Sigmoid colon (tissue), 6 donors: ENCODE measurements at regions not wholly inside any gene's neighbourhood (a gene's known extent, or its start where the extent isn't known, plus 50 kb on each side); places are given as distances from the start of the nearest gene placed in this dataset.
"Not testable (repeated sequence)": the region's sequence is repeated elsewhere in the genome, so short reads cannot be mapped to it uniquely, and the experiment has no call there.

Experiments
- DNase-seq: peaks from one replicate; pipeline ENCODE4 v3.0.0-alpha.2; 2019
- H3K27ac ChIP-seq, 4 donors: fragments of 200-600 bp; sonication (generic); one replicate each; pipeline ENCODE4 v1.5.1; 2016 to 2019; ENCODE audit warnings: mild to moderate bottlenecking in 1 of 4
- H3K27me3 ChIP-seq, 3 donors: fragments of 200-600 bp; sonication (generic); one replicate each; pipeline ENCODE4 v1.5.1; 2019; ENCODE audit warnings: mild to moderate bottlenecking in 1 of 3
- H3K36me3 ChIP-seq, 4 donors: fragments of 200-600 bp; sonication (generic); one replicate each; pipeline ENCODE4 v1.5.1; 2016 to 2019
- H3K4me1 ChIP-seq, 4 donors: fragments of 200-600 bp; sonication (generic); one replicate each; pipeline ENCODE4 v1.5.1; 2017 to 2019
- H3K4me3 ChIP-seq, 4 donors: fragments of 200-600 bp; sonication (generic); one replicate each; pipeline ENCODE4 v1.5.1; 2017 to 2019; ENCODE audit warnings: mild to moderate bottlenecking in 2 of 4, moderate library complexity in 1 of 4
- H3K9me3 ChIP-seq, 4 donors: fragments of 200-600 bp in 3 of 4; sonication (generic) in 3 of 4; one replicate each; pipeline versions ENCODE4 v1.5.1 to v1.6.1; 2013 to 2019
- CTCF ChIP-seq, 4 experiments: fragments of 450-650 bp in 3 of 4; fragments of 200-600 bp in 1 of 4; IDR thresholded peaks; one replicate each; pipeline ENCODE4 v1.5.1; 2016 to 2019; ENCODE audit warnings: antibody characterized with exemption in 4 of 4, mild to moderate bottlenecking in 3 of 4, moderate library complexity in 2 of 4
- EP300 ChIP-seq, 4 donors: sonication (generic); formaldehyde crosslinking; IDR thresholded peaks; one replicate each; pipeline ENCODE4 v1.6.1; 2017; ENCODE audit warnings: antibody characterized with exemption in 4 of 4
- POLR2A ChIP-seq, 2 donors: fragments of 450-650 bp; IDR thresholded peaks; one replicate each; pipeline ENCODE4 v1.6.1; 2016; ENCODE audit warnings: antibody characterized with exemption in 2 of 2, mild to moderate bottlenecking in 2 of 2, moderate library complexity in 2 of 2
- POLR2AphosphoS5 ChIP-seq, 4 donors: sonication (generic); formaldehyde crosslinking; IDR thresholded peaks; one replicate each; pipeline ENCODE4 v1.6.1; 2017; ENCODE audit warnings: antibody characterized with exemption in 4 of 4
- WGBS, 2 donors: extraction: QIAGEN DNeasy Blood & Tissue Kit; methylation state at CpG; one replicate each; pipeline ENCODE4 v1.1.7; 2013; 5-methylcytosine and 5-hydroxymethylcytosine counted together
- intact Hi-C: fragments of 100-400 bp; cut with DNase I; formaldehyde crosslinking; loops from one replicate; pipeline ENCODE4 v1.15.1; 2023
- donor health status: healthy with polysubstance abuse.
- donor health status: healthy.

DNA sequence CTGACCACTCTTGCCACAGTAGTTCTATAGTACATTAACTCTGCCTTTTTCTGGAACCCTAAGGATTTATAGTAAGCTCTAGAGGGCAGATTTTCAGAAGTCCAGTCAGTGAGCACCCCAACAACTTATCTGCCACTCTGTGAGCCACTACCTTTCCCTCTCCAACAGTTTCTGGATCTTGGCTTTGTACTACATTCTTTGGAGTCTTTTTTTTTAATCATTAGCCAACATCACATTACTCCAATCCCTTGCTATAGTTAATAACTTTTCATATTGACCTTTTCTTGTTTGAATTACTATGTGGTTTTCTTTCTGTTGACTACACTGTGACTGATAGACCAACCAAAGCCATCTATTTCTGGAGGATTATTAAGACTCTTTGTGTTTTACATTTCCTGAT, 1596.7 kb upstream of the PRMT6 start:
- Histone ChIP-seq H3K27me3 (no peaks in the 10 kb centered on the region), H3K9me3 (no peaks in the 10 kb centered on the region), H3K27ac (no peak overlapping the region), H3K4me3 (no peak overlapping the region), H3K36me3 (no peaks in the 10 kb centered on the region), H3K4me1 (no peaks in the 10 kb centered on the region)
- TF ChIP-seq EP300 (IDR thresholded peaks at IDR 0.05) (no peak), POLR2AphosphoS5 (IDR thresholded peaks at IDR 0.05) (no peak), CTCF (IDR thresholded peaks at IDR 0.05) (no peak), POLR2A (IDR thresholded peaks at IDR 0.05) (no peak)
- DNase-seq, result no peak
- intact Hi-C loops, result no loop called here

DNA sequence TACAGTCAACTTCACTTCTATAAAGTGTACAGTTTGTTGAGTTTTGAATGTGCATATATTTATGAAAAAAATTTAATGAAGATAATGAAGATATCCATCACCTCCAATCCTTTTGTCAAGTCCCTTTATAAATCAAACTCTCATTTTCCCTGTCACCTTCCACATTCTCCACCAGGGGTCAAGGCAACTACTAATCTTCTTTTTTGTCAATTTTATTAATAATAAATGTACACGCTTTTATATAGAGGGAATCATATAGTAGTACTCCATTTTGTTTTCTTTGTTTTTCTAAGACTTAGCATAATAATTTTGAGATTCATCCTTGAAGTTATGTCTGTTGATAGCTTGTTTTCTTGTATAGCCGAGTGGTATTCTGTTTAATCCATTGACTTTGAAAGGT, 1594.2 kb upstream of the PRMT6 start:
- intact Hi-C loops, result no loop called here
- Histone ChIP-seq H3K36me3 (no peaks in the 10 kb centered on the region), H3K4me3 (no peak overlapping the region), H3K27me3 (no peaks in the 10 kb centered on the region), H3K9me3 (no peaks in the 10 kb centered on the region), H3K4me1 (no peaks in the 10 kb centered on the region), H3K27ac (no peak overlapping the region)
- TF ChIP-seq EP300 (IDR thresholded peaks at IDR 0.05) (no peak), CTCF (IDR thresholded peaks at IDR 0.05) (no peak), POLR2A (IDR thresholded peaks at IDR 0.05) (no peak), POLR2AphosphoS5 (IDR thresholded peaks at IDR 0.05) (no peak)
- DNase-seq, result no peak
- 73 to 90% methylated on average over 2 of the region's 2 CpGs for WGBS, 2 donors

DNA sequence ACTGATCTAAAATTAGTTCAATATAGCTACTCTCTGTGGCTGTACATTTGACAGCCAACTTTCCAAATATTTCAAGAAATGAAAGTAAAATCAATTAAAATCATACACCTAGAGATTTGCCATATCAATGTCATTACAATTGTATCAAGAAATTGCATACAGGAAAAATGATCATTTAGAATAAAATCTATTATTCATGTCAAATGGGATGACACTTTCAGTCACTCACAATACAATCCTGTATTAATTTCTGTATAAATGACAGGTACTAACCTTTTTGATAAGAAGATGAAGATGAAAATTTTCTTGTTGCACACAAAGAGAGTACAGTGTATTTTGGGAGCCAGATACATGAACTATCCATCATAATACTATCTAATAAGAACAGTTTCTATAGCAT, 1588.9 kb upstream of the PRMT6 start:
- Histone ChIP-seq H3K27me3 (no peaks in the 10 kb centered on the region), H3K4me1 (no peaks in the 10 kb centered on the region), H3K9me3 (no peaks in the 10 kb centered on the region), H3K27ac (no peak overlapping the region), H3K36me3 (no peaks in the 10 kb centered on the region), H3K4me3 (no peak overlapping the region)
- TF ChIP-seq POLR2A (IDR thresholded peaks at IDR 0.05) (no peak), CTCF (IDR thresholded peaks at IDR 0.05) (no peak), POLR2AphosphoS5 (IDR thresholded peaks at IDR 0.05) (no peak), EP300 (IDR thresholded peaks at IDR 0.05) (no peak)
- intact Hi-C loops, result no loop called here
- DNase-seq, result no peak

DNA sequence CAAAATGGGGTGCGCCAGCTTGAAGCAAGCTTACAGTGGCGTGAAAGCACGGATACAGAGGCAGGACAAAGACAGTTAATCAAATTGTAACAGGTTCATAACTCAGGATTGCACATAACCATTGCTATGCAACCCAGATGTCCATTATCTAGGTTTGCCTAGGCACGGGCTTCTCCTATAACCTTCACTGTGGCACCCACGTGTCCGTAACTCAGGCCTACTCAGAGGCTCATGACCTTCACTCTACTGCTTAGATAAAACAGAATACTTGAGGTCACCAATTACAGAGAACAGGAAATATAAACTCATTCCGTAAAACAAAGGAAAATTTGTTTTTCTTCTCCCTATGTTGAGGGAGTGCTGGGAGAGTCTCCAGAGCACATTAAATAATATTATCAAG, 1585.9 kb upstream of the PRMT6 start:
- 50 to 78% methylated on average over 7 of the region's 7 CpGs for WGBS, 2 donors
- H3K9me3 ChIP-seq, H3K27me3 ChIP-seq, DNase-seq, H3K4me1 ChIP-seq, H3K27ac ChIP-seq, H3K36me3 ChIP-seq, intact Hi-C loops, H3K4me3 ChIP-seq: not testable (repeated sequence)

- Histone ChIP-seq H3K27me3 (no peaks in the 10 kb centered on the region), H3K9me3 (no peaks in the 10 kb centered on the region), H3K36me3 (no peaks in the 10 kb centered on the region), H3K4me3 (no peak overlapping the region), H3K4me1 (no peaks in the 10 kb centered on the region), H3K27ac (no peak overlapping the region)
- TF ChIP-seq CTCF (IDR thresholded peaks at IDR 0.05) (no peak), EP300 (IDR thresholded peaks at IDR 0.05) (no peak), POLR2AphosphoS5 (IDR thresholded peaks at IDR 0.05) (no peak), POLR2A (IDR thresholded peaks at IDR 0.05) (no peak)
- intact Hi-C loops, result no loop called here
- no peak for DNase-seq
Observed at GRCh38 chr1:105483436-105483835, 1573.0 kb upstream of the PRMT6 start.
